DND-41 (cell line): ENCODE measurements at regions not wholly inside any gene's neighbourhood (a gene's known extent, or its start where the extent isn't known, plus 50 kb on each side); places are given as distances from the start of the nearest gene placed in this dataset.
A peak's percentile ranks its signal among the peaks of the same experiment; 100 is the strongest.

Source experiments
- ATAC-seq: fragments of 200-7000 bp; cut with Tn5 transposase; 3 replicates; pipeline ENCODE4 v1.9.1; 2021; ENCODE audit warnings: low read depth; ENCODE audit not compliant: insufficient read depth
- DNase-seq: peaks from one replicate; pipeline ENCODE4 v3.0.0-alpha.2; 2020
- H2AFZ ChIP-seq: 2 replicates; pipeline ENCODE4 v1.6.0; 2012; ENCODE audit warnings: low read depth, low read length
- H3K27ac ChIP-seq: 2 replicates; pipeline ENCODE4 v1.5.1; 2012; ENCODE audit warnings: low read length, inconsistent platforms
- H3K27me3 ChIP-seq: fragments of 200-600 bp; sonication (generic); 2 replicates; pipeline ENCODE4 v1.6.0; 2012; ENCODE audit warnings: low read length, mild to moderate bottlenecking, inconsistent platforms; ENCODE audit not compliant: insufficient read depth, poor library complexity
- H3K36me3 ChIP-seq: 2 replicates; pipeline ENCODE4 v1.5.1; 2012; ENCODE audit warnings: low read length, inconsistent platforms; ENCODE audit not compliant: insufficient read depth
- H3K4me1 ChIP-seq: 2 replicates; pipeline ENCODE4 v1.5.1; 2012; ENCODE audit warnings: mild to moderate bottlenecking, low read length; ENCODE audit not compliant: insufficient read depth
- H3K4me2 ChIP-seq: 2 replicates; pipeline ENCODE4 v1.6.0; 2012; ENCODE audit warnings: mild to moderate bottlenecking, moderate library complexity, low read length, inconsistent platforms; ENCODE audit not compliant: insufficient read depth
- H3K4me3 ChIP-seq, 2 experiments: fragments of 200-600 bp in 1 of 2; shearing (Covaris generic) in 1 of 2; 2 replicates each; pipeline ENCODE4 v1.5.1; 2012 to 2016; ENCODE audit warnings: inconsistent platforms in 2 of 2, low read length in 2 of 2, mild to moderate bottlenecking in 2 of 2, low read depth in 1 of 2, moderate library complexity in 1 of 2
- H3K79me2 ChIP-seq: 2 replicates; pipeline ENCODE4 v1.6.0; 2012; ENCODE audit warnings: low read length, inconsistent platforms; ENCODE audit not compliant: insufficient read depth
- H3K9ac ChIP-seq: 2 replicates; pipeline ENCODE4 v1.6.0; 2012; ENCODE audit warnings: low read depth, mild to moderate bottlenecking, inconsistent platforms, low read length, moderate library complexity
- H3K9me3 ChIP-seq: 2 replicates; pipeline ENCODE4 v1.5.1; 2012; ENCODE audit warnings: low read length, moderate library complexity, mild to moderate bottlenecking, inconsistent platforms; ENCODE audit not compliant: insufficient read depth, severe bottlenecking
- H4K20me1 ChIP-seq: 2 replicates; pipeline ENCODE4 v1.6.0; 2012; ENCODE audit warnings: low read length; ENCODE audit not compliant: insufficient read depth
- EZH2 ChIP-seq: IDR thresholded peaks from 3 replicates; pipeline ENCODE4 v1.6.1; 2012; ENCODE audit warnings: borderline replicate concordance, low read depth, mild to moderate bottlenecking, moderate library complexity, low read length, inconsistent platforms; ENCODE audit not compliant: severe bottlenecking
- TF ChIP-seq, protein P1 (sequence below): IDR thresholded peaks from 2 replicates; pipeline ENCODE4 v1.5.1; 2012; ENCODE audit warnings: borderline replicate concordance, low read length, moderate library complexity, mild to moderate bottlenecking; ENCODE audit not compliant: poor library complexity, severe bottlenecking; ENCODE audit errors: extremely low read depth

DNA sequence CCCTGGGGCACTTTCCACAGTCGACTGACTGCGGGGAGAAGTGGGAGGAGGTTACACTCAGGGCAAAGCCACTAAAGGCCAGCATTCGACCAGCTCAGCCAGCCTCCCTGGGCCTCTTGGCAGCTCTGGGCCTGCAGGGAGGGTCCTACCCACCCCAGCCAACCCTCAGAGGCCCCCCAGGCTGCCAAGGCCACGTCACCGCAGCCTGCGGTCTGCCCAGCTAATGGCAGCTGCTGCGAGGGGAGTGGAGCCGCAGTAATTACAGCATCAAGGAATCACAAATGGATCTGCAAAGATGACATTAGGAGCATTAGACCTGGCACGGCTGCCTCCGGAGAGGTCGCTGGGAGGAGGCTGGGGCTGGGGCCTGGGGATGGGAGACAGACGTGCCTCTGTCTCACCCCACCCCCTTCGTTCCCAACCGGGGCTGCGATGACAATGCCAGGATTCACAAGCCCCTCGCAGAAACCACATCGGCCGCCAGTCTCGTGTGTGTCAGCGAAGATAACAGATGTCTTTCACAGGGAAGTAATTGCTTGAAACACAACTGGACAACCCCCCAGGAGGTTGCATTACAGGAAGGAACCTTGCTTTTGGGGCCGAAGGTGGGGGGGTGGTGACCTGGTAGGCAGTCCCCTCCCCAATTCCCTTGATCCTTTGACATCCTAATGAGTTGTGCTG, 367.6 kb downstream of the BCOR start:
- H2AFZ ChIP-seq = no peak overlapping the region
- H3K27ac ChIP-seq = no peak overlapping the region
- H3K27me3 ChIP-seq = no peaks in the 10 kb centered on the region
- TF ChIP-seq, protein P1, sequence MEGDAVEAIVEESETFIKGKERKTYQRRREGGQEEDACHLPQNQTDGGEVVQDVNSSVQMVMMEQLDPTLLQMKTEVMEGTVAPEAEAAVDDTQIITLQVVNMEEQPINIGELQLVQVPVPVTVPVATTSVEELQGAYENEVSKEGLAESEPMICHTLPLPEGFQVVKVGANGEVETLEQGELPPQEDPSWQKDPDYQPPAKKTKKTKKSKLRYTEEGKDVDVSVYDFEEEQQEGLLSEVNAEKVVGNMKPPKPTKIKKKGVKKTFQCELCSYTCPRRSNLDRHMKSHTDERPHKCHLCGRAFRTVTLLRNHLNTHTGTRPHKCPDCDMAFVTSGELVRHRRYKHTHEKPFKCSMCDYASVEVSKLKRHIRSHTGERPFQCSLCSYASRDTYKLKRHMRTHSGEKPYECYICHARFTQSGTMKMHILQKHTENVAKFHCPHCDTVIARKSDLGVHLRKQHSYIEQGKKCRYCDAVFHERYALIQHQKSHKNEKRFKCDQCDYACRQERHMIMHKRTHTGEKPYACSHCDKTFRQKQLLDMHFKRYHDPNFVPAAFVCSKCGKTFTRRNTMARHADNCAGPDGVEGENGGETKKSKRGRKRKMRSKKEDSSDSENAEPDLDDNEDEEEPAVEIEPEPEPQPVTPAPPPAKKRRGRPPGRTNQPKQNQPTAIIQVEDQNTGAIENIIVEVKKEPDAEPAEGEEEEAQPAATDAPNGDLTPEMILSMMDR = no peak
- TF ChIP-seq EZH2 = no peak
- H3K4me2 ChIP-seq = no peak overlapping the region
- H3K79me2 ChIP-seq = no peaks in the 10 kb centered on the region
- ATAC-seq (no peak), DNase-seq (no peak)
- H3K4me3 ChIP-seq = no peak overlapping the region
- no peaks in the 10 kb centered on the region for H3K9me3 ChIP-seq
- H3K4me1 ChIP-seq = no peaks in the 10 kb centered on the region
- H3K9ac ChIP-seq = no peak overlapping the region
- no peaks in the 10 kb centered on the region for H4K20me1 ChIP-seq
- H3K36me3 ChIP-seq = no peaks in the 10 kb centered on the region

DNA sequence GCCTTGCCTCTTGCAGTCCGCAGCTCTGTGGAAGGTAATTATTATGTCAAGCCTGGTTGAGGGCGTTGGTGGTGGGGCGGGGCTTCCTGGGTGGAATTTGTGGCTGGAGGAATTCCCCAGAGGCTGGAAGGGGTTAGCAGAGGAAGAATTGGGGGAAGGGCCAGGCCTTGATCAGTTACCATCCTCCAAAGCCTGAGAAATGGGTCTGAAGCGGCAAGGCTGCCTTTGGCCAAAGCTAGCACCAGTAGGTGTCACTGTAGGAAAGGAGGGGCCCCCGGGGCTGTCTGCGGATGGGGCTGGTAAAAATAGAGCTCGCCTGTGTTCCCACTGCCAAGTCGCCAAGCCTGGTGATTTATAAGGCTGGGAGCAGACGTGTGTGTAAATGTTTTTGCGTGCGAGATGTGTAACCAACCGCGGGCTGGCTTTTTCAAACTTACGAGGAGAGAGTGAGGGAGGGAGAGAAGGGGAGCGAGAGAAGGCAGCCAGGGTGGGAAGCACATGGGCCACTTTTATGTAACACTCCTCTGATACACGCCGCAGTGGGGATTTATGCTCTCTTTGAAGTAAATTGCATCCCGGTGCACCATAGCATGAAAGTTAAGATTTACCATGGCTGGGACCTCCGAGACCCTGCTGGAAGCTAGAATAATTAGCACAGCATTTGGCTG, 367.0 kb downstream of the BCOR start:
- H3K9ac ChIP-seq = no peak overlapping the region
- no peak overlapping the region for H3K4me3 ChIP-seq
- H3K27ac ChIP-seq = no peak overlapping the region
- no peaks in the 10 kb centered on the region for H3K9me3 ChIP-seq
- H3K4me1 ChIP-seq = no peaks in the 10 kb centered on the region
- no peaks in the 10 kb centered on the region for H3K36me3 ChIP-seq
- H4K20me1 ChIP-seq = no peaks in the 10 kb centered on the region
- peak; percentile 34 for DNase-seq
- ATAC-seq = peak; percentile 60; the same call in 1 of the 3 replicates
- no peak overlapping the region for H3K4me2 ChIP-seq
- H3K27me3 ChIP-seq = no peaks in the 10 kb centered on the region
- no peaks in the 10 kb centered on the region for H3K79me2 ChIP-seq
- H2AFZ ChIP-seq = no peak overlapping the region
- TF ChIP-seq, protein P1 = peak; percentile 58
- TF ChIP-seq EZH2 = no peak

DNA sequence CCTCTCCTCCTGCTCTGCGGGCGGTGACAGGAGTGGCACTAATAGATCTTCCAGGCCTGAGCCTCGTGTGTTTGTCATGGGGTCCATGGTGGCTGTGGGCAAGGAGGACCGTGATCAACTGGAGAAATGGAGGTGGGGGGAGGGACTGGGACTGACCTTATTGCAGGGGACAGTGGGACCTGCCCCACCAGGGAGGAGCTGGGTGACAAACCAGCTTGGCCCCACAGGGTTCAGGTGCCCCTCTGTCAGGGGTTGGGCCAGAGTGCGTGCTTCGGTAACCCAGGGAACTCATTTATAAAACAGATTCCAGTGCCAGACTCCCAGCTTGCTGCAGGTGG, 366.5 kb downstream of the BCOR start:
- H3K79me2 ChIP-seq = no peaks in the 10 kb centered on the region
- no peaks in the 10 kb centered on the region for H3K9me3 ChIP-seq
- ATAC-seq = no peak
- H3K4me2 ChIP-seq = no peak overlapping the region
- no peaks in the 10 kb centered on the region for H4K20me1 ChIP-seq
- H3K27me3 ChIP-seq = no peaks in the 10 kb centered on the region
- H3K36me3 ChIP-seq = no peaks in the 10 kb centered on the region
- no peak overlapping the region for H2AFZ ChIP-seq
- no peak overlapping the region for H3K4me3 ChIP-seq
- TF ChIP-seq EZH2 = no peak
- TF ChIP-seq, protein P1 = no peak
- H3K4me1 ChIP-seq = no peaks in the 10 kb centered on the region
- H3K27ac ChIP-seq = no peak overlapping the region
- no peak overlapping the region for H3K9ac ChIP-seq
- no peak for DNase-seq
